GM23338 (cell line): ENCODE measurements at regions not wholly inside any gene's neighbourhood (a gene's known extent, or its start where the extent isn't known, plus 50 kb on each side); places are given as distances from the start of the nearest gene placed in this dataset.

Experiments used
- ATAC-seq: fragments of 200-7000 bp; cut with Tn5 transposase; 3 replicates; pipeline ENCODE4 v1.9.1; 2020
- DNase-seq: peaks from one replicate; pipeline ENCODE4 v3.0.0-alpha.2; 2015; ENCODE audit warnings: low spot score
- H2AFZ ChIP-seq: fragments of 200-600 bp; sonication (generic); 2 replicates; pipeline ENCODE4 v1.8.0; 2016; ENCODE audit warnings: antibody characterized with exemption, mild to moderate bottlenecking, moderate library complexity
- H3F3A ChIP-seq: fragments of 200-600 bp; sonication (generic); replicated peaks from 2 replicates; pipeline ENCODE4 v1.8.0; 2017; ENCODE audit warnings: antibody characterized with exemption, mixed run types, low read depth
- H3K27ac ChIP-seq: fragments of 200-600 bp; sonication (generic); 2 replicates; pipeline ENCODE4 v1.6.1; 2016; ENCODE audit warnings: low read depth
- H3K27me3 ChIP-seq: fragments of 200-600 bp; sonication (generic); 2 replicates; pipeline ENCODE4 v1.8.0; 2016; ENCODE audit warnings: mild to moderate bottlenecking, mixed run types, moderate library complexity; ENCODE audit not compliant: insufficient read depth
- H3K36me3 ChIP-seq: fragments of 200-600 bp; sonication (generic); 2 replicates; pipeline ENCODE4 v1.8.0; 2016; ENCODE audit warnings: mild to moderate bottlenecking; ENCODE audit not compliant: insufficient read depth
- H3K4me1 ChIP-seq: fragments of 200-600 bp; sonication (generic); 2 replicates; pipeline ENCODE4 v1.8.0; 2016; ENCODE audit warnings: mild to moderate bottlenecking, moderate library complexity; ENCODE audit not compliant: insufficient read depth
- H3K4me2 ChIP-seq: fragments of 200-600 bp; sonication (generic); 2 replicates; pipeline ENCODE4 v1.7.1; 2017; ENCODE audit warnings: mixed run types
- H3K4me3 ChIP-seq: fragments of 200-600 bp; sonication (generic); 2 replicates; pipeline ENCODE4 v1.6.1; 2016; ENCODE audit warnings: mixed run types
- H3K79me2 ChIP-seq: fragments of 200-600 bp; sonication (generic); replicated peaks from 2 replicates; pipeline ENCODE4 v1.8.0; 2017; ENCODE audit warnings: mild to moderate bottlenecking; ENCODE audit not compliant: insufficient read depth
- H3K9me2 ChIP-seq: fragments of 200-600 bp; sonication (generic); 2 replicates; pipeline ENCODE4 v1.8.0; 2017; ENCODE audit not compliant: insufficient read depth
- H4K20me1 ChIP-seq: fragments of 200-600 bp; sonication (generic); replicated peaks from 2 replicates; pipeline ENCODE4 v1.8.0; 2017; ENCODE audit warnings: mild to moderate bottlenecking; ENCODE audit not compliant: insufficient read depth
- H3K27ac Mint-ChIP-seq: 2 replicates; pipeline ENCODE4 v1.8.0; 2020; ENCODE audit warnings: inconsistent platforms, mild to moderate bottlenecking, moderate library complexity, mixed read lengths
- H3K27me3 Mint-ChIP-seq: 3 replicates; pipeline ENCODE4 v1.8.0; 2022; ENCODE audit warnings: low read depth, mild to moderate bottlenecking, moderate library complexity, mixed read lengths, inconsistent platforms; ENCODE audit not compliant: insufficient read depth, poor library complexity
- H3K36me3 Mint-ChIP-seq: 3 replicates; pipeline ENCODE4 v1.8.0; 2021; ENCODE audit warnings: low read depth, mild to moderate bottlenecking, inconsistent platforms, moderate library complexity, mixed read lengths
- H3K4me1 Mint-ChIP-seq: 3 replicates; pipeline ENCODE4 v1.8.0; 2020; ENCODE audit warnings: mild to moderate bottlenecking, inconsistent platforms, mixed read lengths
- H3K4me3 Mint-ChIP-seq: 3 replicates; pipeline ENCODE4 v1.8.0; 2021; ENCODE audit warnings: moderate library complexity, mild to moderate bottlenecking, inconsistent platforms, mixed read lengths
- H3K9me3 Mint-ChIP-seq: 3 replicates; pipeline ENCODE4 v1.8.0; 2020; ENCODE audit warnings: moderate library complexity, mild to moderate bottlenecking, inconsistent platforms, mixed read lengths
- CREB1 ChIP-seq: fragments of 250-450 bp; sonication (Bioruptor Pico); IDR thresholded peaks from 2 replicates; pipeline ENCODE4 v1.5.0; 2020; ENCODE audit warnings: low read depth, mild to moderate bottlenecking, moderate library complexity
- EZH2 ChIP-seq: fragments of 200-600 bp; sonication (generic); IDR thresholded peaks from one replicate; pipeline ENCODE4 v1.8.0; 2017; ENCODE audit warnings: antibody characterized with exemption, mild to moderate bottlenecking, low read depth; ENCODE audit not compliant: unreplicated experiment
- EZH2phosphoT487 ChIP-seq: fragments of 200-600 bp; sonication (generic); IDR thresholded peaks from one replicate; pipeline ENCODE4 v1.8.1; 2018; ENCODE audit warnings: antibody characterized with exemption; ENCODE audit not compliant: unreplicated experiment
- JUNB ChIP-seq: IDR thresholded peaks from one replicate; pipeline ENCODE4 v1.6.1; 2016; ENCODE audit warnings: antibody characterized with exemption; ENCODE audit not compliant: unreplicated experiment
- NANOG ChIP-seq: IDR thresholded peaks from 2 replicates; pipeline ENCODE4 v1.6.1; 2016; ENCODE audit warnings: antibody characterized with exemption, borderline replicate concordance
- POLR2AphosphoS5 ChIP-seq: IDR thresholded peaks from 2 replicates; pipeline ENCODE4 v1.6.1; 2016; ENCODE audit warnings: antibody characterized with exemption, low read depth
- STAT1 ChIP-seq: IDR thresholded peaks from one replicate; pipeline ENCODE4 v1.6.1; 2016; ENCODE audit warnings: antibody characterized with exemption; ENCODE audit not compliant: unreplicated experiment
- TF ChIP-seq, protein P1 (sequence below): fragments of 250-450 bp; sonication (Bioruptor Pico); IDR thresholded peaks from 2 replicates; pipeline ENCODE4 v1.5.0; 2020; ENCODE audit warnings: mild to moderate bottlenecking, moderate library complexity
- TF ChIP-seq, protein P2 (sequence below), 2 experiments: fragments of 200-600 bp in 1 of 2; sonication (generic) in 1 of 2; conservative IDR thresholded peaks; 2 replicates each; pipeline versions ENCODE4 v1.5.1 to v1.6.1; 2016 to 2017; ENCODE audit warnings: antibody characterized with exemption in 2 of 2, low read depth in 2 of 2, mild to moderate bottlenecking in 2 of 2, moderate library complexity in 1 of 2

DNA sequence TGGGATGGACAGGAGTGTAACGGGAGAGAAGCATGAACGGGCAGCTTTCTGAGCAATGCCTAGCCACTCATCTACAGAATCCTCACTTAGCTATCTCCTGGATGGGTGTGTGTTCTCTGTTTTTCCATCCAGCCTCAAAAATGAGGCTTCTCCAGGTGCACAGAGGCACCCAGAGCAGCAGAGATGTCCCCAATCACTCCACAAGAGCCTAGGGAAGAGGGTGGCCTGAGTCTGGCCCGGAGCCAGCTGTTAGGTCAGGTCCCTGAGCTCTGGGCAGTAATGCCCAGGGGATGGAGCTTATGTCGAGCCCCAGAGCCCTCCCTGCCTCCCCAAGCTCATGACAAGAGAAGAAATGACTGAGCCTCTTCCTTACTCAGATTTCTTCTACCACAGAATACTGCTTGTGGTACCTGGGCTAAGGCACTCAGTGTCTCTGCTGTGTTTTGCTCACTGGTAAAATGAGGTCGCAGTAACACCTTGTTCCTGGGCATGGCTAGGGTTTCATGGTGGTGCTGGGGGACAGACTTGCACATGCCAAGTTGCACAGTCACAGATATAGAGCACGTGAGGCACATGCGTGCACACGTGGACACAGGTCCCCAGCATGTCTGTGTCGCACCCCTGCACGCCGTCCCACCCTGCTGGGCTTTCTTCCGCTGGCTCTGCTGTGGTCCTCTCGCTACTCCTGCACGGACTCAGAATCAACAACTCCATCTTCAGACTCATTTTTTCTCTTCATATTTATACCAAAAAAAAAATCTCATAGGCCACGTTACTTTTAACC, 86.6 kb upstream of the SOX1 start:
- no peaks in the 10 kb centered on the region for H3K27me3 ChIP-seq
- no peak overlapping the region for H3K27ac ChIP-seq
- H3K4me2 ChIP-seq: no peak overlapping the region
- Mint-ChIP-seq H3K27ac (no peak overlapping the region), H3K36me3 (peaks cover 1% of the 10 kb centered on the region; the same call in 1 of the 3 replicates), H3K4me1 (no peaks in the 10 kb centered on the region; the same call in 2 of the 3 replicates), H3K27me3 (peaks cover 9% of the 10 kb centered on the region), H3K9me3 (peaks cover under 1% of the 10 kb centered on the region), H3K4me3 (no peak overlapping the region)
- no peaks in the 10 kb centered on the region for H4K20me1 ChIP-seq
- DNase-seq (no peak), ATAC-seq (no peak)
- TF ChIP-seq EZH2: no peak
- TF ChIP-seq STAT1: no peak
- TF ChIP-seq EZH2phosphoT487: no peak
- no peak for TF ChIP-seq CREB1 (CRISPR knock-in tag)
- no peak for TF ChIP-seq JUNB
- TF ChIP-seq, protein P1, sequence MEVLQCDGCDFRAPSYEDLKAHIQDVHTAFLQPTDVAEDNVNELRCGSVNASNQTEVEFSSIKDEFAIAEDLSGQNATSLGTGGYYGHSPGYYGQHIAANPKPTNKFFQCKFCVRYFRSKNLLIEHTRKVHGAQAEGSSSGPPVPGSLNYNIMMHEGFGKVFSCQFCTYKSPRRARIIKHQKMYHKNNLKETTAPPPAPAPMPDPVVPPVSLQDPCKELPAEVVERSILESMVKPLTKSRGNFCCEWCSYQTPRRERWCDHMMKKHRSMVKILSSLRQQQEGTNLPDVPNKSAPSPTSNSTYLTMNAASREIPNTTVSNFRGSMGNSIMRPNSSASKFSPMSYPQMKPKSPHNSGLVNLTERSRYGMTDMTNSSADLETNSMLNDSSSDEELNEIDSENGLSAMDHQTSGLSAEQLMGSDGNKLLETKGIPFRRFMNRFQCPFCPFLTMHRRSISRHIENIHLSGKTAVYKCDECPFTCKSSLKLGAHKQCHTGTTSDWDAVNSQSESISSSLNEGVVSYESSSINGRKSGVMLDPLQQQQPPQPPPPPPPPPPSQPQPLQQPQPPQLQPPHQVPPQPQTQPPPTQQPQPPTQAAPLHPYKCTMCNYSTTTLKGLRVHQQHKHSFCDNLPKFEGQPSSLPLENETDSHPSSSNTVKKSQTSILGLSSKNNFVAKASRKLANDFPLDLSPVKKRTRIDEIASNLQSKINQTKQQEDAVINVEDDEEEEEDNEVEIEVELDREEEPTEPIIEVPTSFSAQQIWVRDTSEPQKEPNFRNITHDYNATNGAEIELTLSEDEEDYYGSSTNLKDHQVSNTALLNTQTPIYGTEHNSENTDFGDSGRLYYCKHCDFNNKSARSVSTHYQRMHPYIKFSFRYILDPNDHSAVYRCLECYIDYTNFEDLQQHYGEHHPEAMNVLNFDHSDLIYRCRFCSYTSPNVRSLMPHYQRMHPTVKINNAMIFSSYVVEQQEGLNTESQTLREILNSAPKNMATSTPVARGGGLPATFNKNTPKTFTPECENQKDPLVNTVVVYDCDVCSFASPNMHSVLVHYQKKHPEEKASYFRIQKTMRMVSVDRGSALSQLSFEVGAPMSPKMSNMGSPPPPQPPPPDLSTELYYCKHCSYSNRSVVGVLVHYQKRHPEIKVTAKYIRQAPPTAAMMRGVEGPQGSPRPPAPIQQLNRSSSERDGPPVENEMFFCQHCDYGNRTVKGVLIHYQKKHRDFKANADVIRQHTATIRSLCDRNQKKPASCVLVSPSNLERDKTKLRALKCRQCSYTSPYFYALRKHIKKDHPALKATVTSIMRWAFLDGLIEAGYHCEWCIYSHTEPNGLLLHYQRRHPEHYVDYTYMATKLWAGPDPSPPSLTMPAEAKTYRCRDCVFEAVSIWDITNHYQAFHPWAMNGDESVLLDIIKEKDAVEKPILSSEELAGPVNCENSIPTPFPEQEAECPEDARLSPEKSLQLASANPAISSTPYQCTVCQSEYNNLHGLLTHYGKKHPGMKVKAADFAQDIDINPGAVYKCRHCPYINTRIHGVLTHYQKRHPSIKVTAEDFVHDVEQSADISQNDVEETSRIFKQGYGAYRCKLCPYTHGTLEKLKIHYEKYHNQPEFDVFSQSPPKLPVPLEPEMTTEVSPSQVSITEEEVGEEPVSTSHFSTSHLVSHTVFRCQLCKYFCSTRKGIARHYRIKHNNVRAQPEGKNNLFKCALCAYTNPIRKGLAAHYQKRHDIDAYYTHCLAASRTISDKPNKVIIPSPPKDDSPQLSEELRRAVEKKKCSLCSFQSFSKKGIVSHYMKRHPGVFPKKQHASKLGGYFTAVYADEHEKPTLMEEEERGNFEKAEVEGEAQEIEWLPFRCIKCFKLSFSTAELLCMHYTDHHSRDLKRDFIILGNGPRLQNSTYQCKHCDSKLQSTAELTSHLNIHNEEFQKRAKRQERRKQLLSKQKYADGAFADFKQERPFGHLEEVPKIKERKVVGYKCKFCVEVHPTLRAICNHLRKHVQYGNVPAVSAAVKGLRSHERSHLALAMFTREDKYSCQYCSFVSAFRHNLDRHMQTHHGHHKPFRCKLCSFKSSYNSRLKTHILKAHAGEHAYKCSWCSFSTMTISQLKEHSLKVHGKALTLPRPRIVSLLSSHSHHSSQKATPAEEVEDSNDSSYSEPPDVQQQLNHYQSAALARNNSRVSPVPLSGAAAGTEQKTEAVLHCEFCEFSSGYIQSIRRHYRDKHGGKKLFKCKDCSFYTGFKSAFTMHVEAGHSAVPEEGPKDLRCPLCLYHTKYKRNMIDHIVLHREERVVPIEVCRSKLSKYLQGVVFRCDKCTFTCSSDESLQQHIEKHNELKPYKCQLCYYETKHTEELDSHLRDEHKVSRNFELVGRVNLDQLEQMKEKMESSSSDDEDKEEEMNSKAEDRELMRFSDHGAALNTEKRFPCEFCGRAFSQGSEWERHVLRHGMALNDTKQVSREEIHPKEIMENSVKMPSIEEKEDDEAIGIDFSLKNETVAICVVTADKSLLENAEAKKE: no peak
- TF ChIP-seq POLR2AphosphoS5: no peak
- no peak for TF ChIP-seq NANOG
- TF ChIP-seq, protein P2, sequence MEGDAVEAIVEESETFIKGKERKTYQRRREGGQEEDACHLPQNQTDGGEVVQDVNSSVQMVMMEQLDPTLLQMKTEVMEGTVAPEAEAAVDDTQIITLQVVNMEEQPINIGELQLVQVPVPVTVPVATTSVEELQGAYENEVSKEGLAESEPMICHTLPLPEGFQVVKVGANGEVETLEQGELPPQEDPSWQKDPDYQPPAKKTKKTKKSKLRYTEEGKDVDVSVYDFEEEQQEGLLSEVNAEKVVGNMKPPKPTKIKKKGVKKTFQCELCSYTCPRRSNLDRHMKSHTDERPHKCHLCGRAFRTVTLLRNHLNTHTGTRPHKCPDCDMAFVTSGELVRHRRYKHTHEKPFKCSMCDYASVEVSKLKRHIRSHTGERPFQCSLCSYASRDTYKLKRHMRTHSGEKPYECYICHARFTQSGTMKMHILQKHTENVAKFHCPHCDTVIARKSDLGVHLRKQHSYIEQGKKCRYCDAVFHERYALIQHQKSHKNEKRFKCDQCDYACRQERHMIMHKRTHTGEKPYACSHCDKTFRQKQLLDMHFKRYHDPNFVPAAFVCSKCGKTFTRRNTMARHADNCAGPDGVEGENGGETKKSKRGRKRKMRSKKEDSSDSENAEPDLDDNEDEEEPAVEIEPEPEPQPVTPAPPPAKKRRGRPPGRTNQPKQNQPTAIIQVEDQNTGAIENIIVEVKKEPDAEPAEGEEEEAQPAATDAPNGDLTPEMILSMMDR (conservative IDR thresholded peaks at IDR 0.05; ENCODE audit: low read depth in 2 of 2): no peak
- no peaks in the 10 kb centered on the region for H3K79me2 ChIP-seq
- no peak overlapping the region for H2AFZ ChIP-seq
- peaks cover 2% of the 10 kb centered on the region for H3F3A ChIP-seq
- no peaks in the 10 kb centered on the region for H3K4me1 ChIP-seq
- peaks cover 5% of the 10 kb centered on the region; the same call in 1 of the 2 replicates for H3K9me2 ChIP-seq
- H3K36me3 ChIP-seq: no peaks in the 10 kb centered on the region
- H3K4me3 ChIP-seq: no peak overlapping the region
